ENCODE measurements at regions not wholly inside any gene's neighbourhood (a gene's known extent, or its start where the extent isn't known, plus 50 kb on each side); places are given as distances from the start of the nearest gene placed in this dataset.

GRCh38 chr7:16098058-16098457 is 323.3 kb downstream of the CRPPA start:
- TF ChIP-seq CTCF (IDR thresholded peaks at IDR 0.05; ENCODE audit: low read depth, low read length, poor library complexity, severe bottlenecking) (no peak), EZH2phosphoT487 (IDR thresholded peaks at IDR 0.05; ENCODE audit: borderline replicate concordance, low read length) (no peak)

All from DOHH2 (cell line).